Thoracic aorta (tissue), 2 donors: ENCODE measurements at regions not wholly inside any gene's neighbourhood (a gene's known extent, or its start where the extent isn't known, plus 50 kb on each side); places are given as distances from the start of the nearest gene placed in this dataset.
"Not testable (repeated sequence)": the region's sequence is repeated elsewhere in the genome, so short reads cannot be mapped to it uniquely, and the experiment has no call there.

Experiments used
- ATAC-seq: fragments of 150-250 bp; one replicate; pipeline ENCODE4 v1.8.0; 2017; ENCODE audit warnings: low read depth; ENCODE audit not compliant: insufficient number of reproducible peaks, low FRiP score
- DNase-seq: peaks from one replicate; pipeline ENCODE4 v3.0.0-alpha.2; 2020; ENCODE audit warnings: low spot score
- H3K27ac ChIP-seq, 2 donors: fragments of 200-600 bp; sonication (generic); 1 replicate in 1 of 2; 2 replicates in 1 of 2; pipeline ENCODE4 v1.5.1; 2016; ENCODE audit warnings: mild to moderate bottlenecking in 2 of 2, moderate library complexity in 2 of 2
- H3K27me3 ChIP-seq: fragments of 200-600 bp; sonication (generic); replicated peaks from 2 replicates; pipeline ENCODE4 v1.6.0; 2016; ENCODE audit warnings: mild to moderate bottlenecking; ENCODE audit not compliant: insufficient read depth
- H3K36me3 ChIP-seq: fragments of 200-600 bp; sonication (generic); one replicate; pipeline ENCODE4 v1.5.1; 2016
- H3K4me1 ChIP-seq, 2 donors: fragments of 200-600 bp; sonication (generic); 1 replicate in 1 of 2; 2 replicates in 1 of 2; pipeline versions ENCODE4 v1.5.1 to v1.6.0; 2016; ENCODE audit warnings: low read depth in 2 of 2, mild to moderate bottlenecking in 1 of 2; ENCODE audit not compliant: control insufficient read depth in 1 of 2
- H3K4me3 ChIP-seq: fragments of 200-600 bp; sonication (generic); 2 replicates; pipeline ENCODE4 v1.5.1; 2016; ENCODE audit warnings: mild to moderate bottlenecking
- H3K9me3 ChIP-seq: fragments of 200-600 bp; sonication (generic); 2 replicates; pipeline ENCODE4 v1.5.1; 2016
- TF ChIP-seq, protein P1 (sequence below): fragments of 200-600 bp; sonication (generic); IDR thresholded peaks from one replicate; pipeline ENCODE4 v1.5.1; 2019; ENCODE audit warnings: antibody characterized with exemption

DNA sequence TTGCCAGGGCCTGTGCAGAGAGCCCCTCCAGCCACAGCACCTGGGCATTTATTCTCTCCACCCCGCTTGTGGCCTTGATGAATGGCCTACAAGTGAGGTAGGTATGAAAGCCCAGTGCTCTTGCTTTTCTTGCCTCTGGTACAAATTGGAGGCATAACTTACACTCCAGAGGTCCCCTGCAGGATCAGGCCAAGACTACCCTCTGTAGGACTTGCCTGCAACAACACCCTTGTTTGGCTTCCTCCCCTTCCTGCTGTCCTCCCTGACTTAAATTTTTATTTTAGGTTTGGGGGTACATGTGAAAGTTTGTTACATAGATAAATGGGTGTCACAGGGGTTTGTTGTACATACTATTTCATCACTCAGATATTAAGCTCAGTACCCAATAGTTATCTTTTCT, 95.7 kb downstream of the CDC42EP3 start:
- TF ChIP-seq, protein P1, sequence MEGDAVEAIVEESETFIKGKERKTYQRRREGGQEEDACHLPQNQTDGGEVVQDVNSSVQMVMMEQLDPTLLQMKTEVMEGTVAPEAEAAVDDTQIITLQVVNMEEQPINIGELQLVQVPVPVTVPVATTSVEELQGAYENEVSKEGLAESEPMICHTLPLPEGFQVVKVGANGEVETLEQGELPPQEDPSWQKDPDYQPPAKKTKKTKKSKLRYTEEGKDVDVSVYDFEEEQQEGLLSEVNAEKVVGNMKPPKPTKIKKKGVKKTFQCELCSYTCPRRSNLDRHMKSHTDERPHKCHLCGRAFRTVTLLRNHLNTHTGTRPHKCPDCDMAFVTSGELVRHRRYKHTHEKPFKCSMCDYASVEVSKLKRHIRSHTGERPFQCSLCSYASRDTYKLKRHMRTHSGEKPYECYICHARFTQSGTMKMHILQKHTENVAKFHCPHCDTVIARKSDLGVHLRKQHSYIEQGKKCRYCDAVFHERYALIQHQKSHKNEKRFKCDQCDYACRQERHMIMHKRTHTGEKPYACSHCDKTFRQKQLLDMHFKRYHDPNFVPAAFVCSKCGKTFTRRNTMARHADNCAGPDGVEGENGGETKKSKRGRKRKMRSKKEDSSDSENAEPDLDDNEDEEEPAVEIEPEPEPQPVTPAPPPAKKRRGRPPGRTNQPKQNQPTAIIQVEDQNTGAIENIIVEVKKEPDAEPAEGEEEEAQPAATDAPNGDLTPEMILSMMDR: no peak
- H3K36me3 ChIP-seq: no peaks in the 10 kb centered on the region
- no peaks in the 10 kb centered on the region for H3K27me3 ChIP-seq
- peaks cover 6 to 23% of the 10 kb centered on the region in 2 donors for H3K4me1 ChIP-seq
- DNase-seq (no peak), ATAC-seq (no peak)
- no peaks in the 10 kb centered on the region for H3K9me3 ChIP-seq
- no peak overlapping the region for H3K27ac ChIP-seq
- H3K4me3 ChIP-seq: no peak overlapping the region

DNA sequence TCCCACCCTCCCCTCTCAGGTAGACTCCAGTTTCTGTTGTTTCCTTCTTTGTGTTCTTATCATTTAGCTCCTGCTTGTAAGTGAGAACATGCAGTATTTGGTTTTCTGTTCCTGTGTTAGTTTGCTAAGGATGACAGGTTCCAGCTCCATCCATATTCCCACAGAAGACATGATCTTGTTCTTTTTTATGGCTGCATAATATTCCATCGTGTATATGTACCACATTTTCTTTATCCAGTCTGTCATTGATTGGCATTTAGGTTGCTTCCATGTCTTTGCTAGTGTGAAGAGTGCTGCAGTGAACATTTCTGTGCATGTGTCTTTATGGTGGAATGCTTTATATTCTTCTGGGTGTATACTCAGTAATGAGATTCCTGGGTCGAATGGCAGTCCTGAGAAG, 95.2 kb downstream of the CDC42EP3 start:
- not testable (repeated sequence) for H3K27ac ChIP-seq, H3K27me3 ChIP-seq, H3K9me3 ChIP-seq, ATAC-seq, H3K4me3 ChIP-seq, DNase-seq, H3K36me3 ChIP-seq
- peaks cover 6 to 19% of the 10 kb centered on the region in 2 donors for H3K4me1 ChIP-seq

DNA sequence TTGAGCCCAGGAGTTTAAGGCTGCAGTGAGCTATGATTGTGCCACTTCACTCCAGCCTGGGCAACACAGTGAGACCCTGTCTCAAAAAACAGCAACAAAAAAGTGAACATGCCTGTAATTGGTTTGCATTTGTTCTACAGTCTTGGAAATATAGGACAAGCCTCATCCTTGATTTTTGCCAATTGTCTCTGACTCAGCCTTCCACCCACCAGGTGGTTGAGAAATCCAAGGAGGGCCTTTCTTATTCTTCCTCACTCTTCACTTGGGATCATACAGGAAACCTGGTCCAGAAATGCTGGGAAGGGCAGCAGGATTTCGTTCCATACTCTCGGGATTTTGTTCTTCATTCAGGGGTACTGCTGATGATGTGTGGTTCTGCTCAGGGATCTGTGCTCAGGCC, 94.6 kb downstream of the CDC42EP3 start:
- ATAC-seq (no peak), DNase-seq (no peak)
- H3K27ac ChIP-seq: no peak overlapping the region
- H3K27me3 ChIP-seq: no peaks in the 10 kb centered on the region
- no peaks in the 10 kb centered on the region for H3K9me3 ChIP-seq
- H3K36me3 ChIP-seq: no peaks in the 10 kb centered on the region
- H3K4me3 ChIP-seq: no peak overlapping the region
- TF ChIP-seq, protein P1: no peak
- peaks cover 6 to 16% of the 10 kb centered on the region in 2 donors for H3K4me1 ChIP-seq

DNA sequence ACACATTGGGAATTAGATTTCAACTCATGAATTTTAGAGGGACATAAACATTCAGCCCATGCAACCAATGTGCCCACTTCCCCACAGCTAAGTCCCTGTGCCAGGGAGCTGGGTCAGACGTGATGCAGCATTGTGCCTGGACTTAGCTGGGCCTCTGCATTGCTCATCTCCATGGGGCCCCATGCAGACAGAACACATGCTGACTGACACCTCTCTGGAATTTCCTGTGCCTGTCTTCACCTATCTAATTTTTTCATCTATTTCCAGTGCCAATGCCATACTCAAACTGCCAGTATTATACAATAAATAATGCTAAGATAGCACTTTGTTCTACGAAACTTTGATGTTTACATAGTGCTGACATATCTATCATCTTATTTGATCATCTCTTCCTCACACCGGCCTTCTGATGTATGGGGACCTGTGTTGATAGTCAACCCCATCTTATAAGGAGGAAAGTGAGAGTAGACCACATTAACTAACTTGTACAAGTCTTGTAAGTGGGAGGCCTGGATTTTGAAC, 92.2 kb downstream of the CDC42EP3 start:
- ATAC-seq (no peak), DNase-seq (no peak)
- no peak overlapping the region for H3K4me3 ChIP-seq
- TF ChIP-seq, protein P1: no peak
- H3K36me3 ChIP-seq: no peaks in the 10 kb centered on the region
- no peaks in the 10 kb centered on the region for H3K9me3 ChIP-seq
- H3K27me3 ChIP-seq: no peaks in the 10 kb centered on the region
- no peak overlapping the region for H3K27ac ChIP-seq
- H3K4me1 ChIP-seq: peaks cover 9 to 24% of the 10 kb centered on the region in 2 donors

DNA sequence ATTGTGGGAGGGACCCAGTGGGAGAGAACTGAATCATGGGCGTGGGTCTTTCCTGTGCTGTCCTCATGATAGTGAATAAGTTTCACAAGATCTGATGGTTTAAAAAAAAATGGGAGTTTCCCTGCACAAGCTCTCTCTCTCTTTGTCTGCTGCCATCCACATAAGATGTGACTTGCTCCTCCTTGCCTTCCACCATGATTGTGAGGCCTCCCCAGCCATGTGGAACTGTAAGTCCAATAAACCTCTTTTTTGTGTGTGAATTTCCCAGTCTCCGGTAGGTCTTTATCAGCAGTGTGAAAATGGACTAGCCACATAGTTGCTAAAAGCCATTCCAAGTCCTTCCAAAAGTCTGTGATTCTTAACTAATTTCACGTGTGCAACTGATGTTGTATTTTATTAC, 91.5 kb downstream of the CDC42EP3 start:
- ATAC-seq, H3K4me3 ChIP-seq, H3K9me3 ChIP-seq, H3K36me3 ChIP-seq, H3K27ac ChIP-seq, H3K27me3 ChIP-seq, DNase-seq: not testable (repeated sequence)
- peaks cover 15 to 28% of the 10 kb centered on the region in 2 donors for H3K4me1 ChIP-seq

DNA sequence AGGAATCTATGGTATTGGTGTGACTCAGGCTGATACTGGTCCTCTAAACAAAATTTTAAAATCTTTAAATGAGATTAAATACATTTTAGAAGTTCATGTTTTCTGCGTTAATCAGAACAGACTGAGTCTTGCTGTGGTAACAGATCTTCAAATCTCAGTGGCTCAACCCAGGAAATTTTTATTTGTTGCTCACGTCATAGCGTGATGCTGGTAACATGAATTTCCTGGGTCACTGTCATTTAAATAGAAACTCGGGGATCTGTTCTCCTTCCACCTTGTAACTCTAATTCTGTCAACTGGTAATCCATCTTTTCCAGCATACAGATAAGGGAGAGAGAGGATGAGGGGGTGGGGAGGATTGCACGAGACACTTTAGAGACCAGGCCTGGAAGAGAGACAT, 90.0 kb downstream of the CDC42EP3 start:
- ATAC-seq: no peak
- TF ChIP-seq, protein P1: no peak
- Histone ChIP-seq H3K4me3 (no peak overlapping the region), H3K4me1 (peaks cover 27 to 43% of the 10 kb centered on the region in 2 donors), H3K36me3 (no peaks in the 10 kb centered on the region), H3K9me3 (no peaks in the 10 kb centered on the region), H3K27ac (no peak overlapping the region), H3K27me3 (no peaks in the 10 kb centered on the region)
- DNase-seq: no peak
